SK-N-SH (cell line): ENCODE measurements at regions not wholly inside any gene's neighbourhood (a gene's known extent, or its start where the extent isn't known, plus 50 kb on each side); places are given as distances from the start of the nearest gene placed in this dataset.
A peak's percentile ranks its signal among the peaks of the same experiment; 100 is the strongest.

Source experiments
- CTCF ChIA-PET: fragments of 300-600, 350-600 bp; formaldehyde crosslinking; extraction: SDS; loops from one replicate; lab custom pipeline; 2021; lab: Yijun Ruan, JAX
- POLR2A ChIA-PET: fragments of 350-600 bp; sonication (Branson Sonifier 250); formaldehyde crosslinking; extraction: SDS; loops from one replicate; lab custom pipeline; 2020; ENCODE audit warnings: antibody characterized with exemption, inconsistent platforms; lab: Yijun Ruan, JAX
- DNase-seq: peaks from one replicate; pipeline ENCODE4 v3.0.0; 2012
- H2AFZ ChIP-seq: fragments of 200-600 bp; sonication (generic); 2 replicates; pipeline ENCODE4 v1.8.1; 2016; ENCODE audit warnings: antibody characterized with exemption, mild to moderate bottlenecking, low read depth
- H3F3A ChIP-seq: fragments of 200-600 bp; sonication (generic); replicated peaks from 2 replicates; pipeline ENCODE3; 2016; ENCODE audit warnings: antibody characterized with exemption, mild to moderate bottlenecking; ENCODE audit not compliant: insufficient read depth
- H3K27ac ChIP-seq, 2 experiments: fragments of 200-500 bp in 1 of 2; fragments of 200-600 bp in 1 of 2; sonication (Bioruptor generic) in 1 of 2; sonication (generic), shearing (Covaris generic) in 1 of 2; 2 replicates each; pipeline versions ENCODE4 v1.5.1 to v1.6.1; 2014 to 2016; ENCODE audit warnings: low read depth in 2 of 2, inconsistent platforms in 1 of 2, low read length in 1 of 2, mild to moderate bottlenecking in 1 of 2, mixed read lengths in 1 of 2
- H3K27me3 ChIP-seq: fragments of 200-600 bp; sonication (generic), shearing (Covaris generic); 2 replicates; pipeline ENCODE4 v1.6.1; 2016; ENCODE audit warnings: mixed run types; ENCODE audit not compliant: insufficient read depth
- H3K36me3 ChIP-seq, 2 experiments: fragments of 200-500 bp in 1 of 2; fragments of 200-600 bp in 1 of 2; sonication (Bioruptor generic) in 1 of 2; sonication (generic) in 1 of 2; replicated peaks in 1 of 2; 2 replicates each; pipeline versions ENCODE3 to v1.5.1; 2014 to 2016; ENCODE audit warnings: low read length in 1 of 2, mild to moderate bottlenecking in 1 of 2; ENCODE audit not compliant: insufficient read depth in 2 of 2, control insufficient read depth in 1 of 2
- H3K4me1 ChIP-seq, 2 experiments: fragments of 200-500 bp in 1 of 2; fragments of 200-600 bp in 1 of 2; sonication (Bioruptor generic) in 1 of 2; sonication (generic), shearing (Covaris generic) in 1 of 2; 2 replicates each; pipeline versions ENCODE4 v1.5.1 to v1.6.1; 2014 to 2016; ENCODE audit warnings: low read depth in 1 of 2, low read length in 1 of 2, mixed run types in 1 of 2; ENCODE audit not compliant: insufficient read depth in 2 of 2, control insufficient read depth in 1 of 2
- H3K4me2 ChIP-seq: fragments of 200-600 bp; sonication (generic), shearing (Covaris generic); 2 replicates; pipeline ENCODE4 v1.6.1; 2017; ENCODE audit warnings: mixed run types
- H3K4me3 ChIP-seq, 2 experiments: fragments of 200-500 bp in 1 of 2; fragments of 200-600 bp in 1 of 2; sonication (Bioruptor generic) in 1 of 2; sonication (generic), shearing (Covaris generic) in 1 of 2; 2 replicates each; pipeline versions ENCODE4 v1.5.1 to v1.8.1; 2014 to 2016; ENCODE audit warnings: low read depth in 2 of 2, inconsistent platforms in 1 of 2, low read length in 1 of 2, mild to moderate bottlenecking in 1 of 2, mixed read lengths in 1 of 2, moderate library complexity in 1 of 2
- H3K79me2 ChIP-seq: fragments of 200-600 bp; sonication (generic); 2 replicates; pipeline ENCODE4 v1.8.1; 2017; ENCODE audit warnings: mild to moderate bottlenecking; ENCODE audit not compliant: insufficient read depth
- H3K9ac ChIP-seq: fragments of 200-600 bp; sonication (generic); 2 replicates; pipeline ENCODE4 v1.6.1; 2017; ENCODE audit warnings: mixed run types
- H3K9me2 ChIP-seq: fragments of 200-600 bp; sonication (generic); 2 replicates; pipeline ENCODE4 v1.6.1; 2017; ENCODE audit warnings: mixed run types
- H3K9me3 ChIP-seq: fragments of 200-600 bp; sonication (generic); 2 replicates; pipeline ENCODE4 v1.6.1; 2017; ENCODE audit warnings: mixed run types, mild to moderate bottlenecking, moderate library complexity
- H4K20me1 ChIP-seq: fragments of 200-600 bp; sonication (generic); 2 replicates; pipeline ENCODE4 v1.6.1; 2017; ENCODE audit warnings: mild to moderate bottlenecking, mixed run types; ENCODE audit not compliant: insufficient read depth
- ELF1 ChIP-seq: IDR thresholded peaks from 2 replicates; pipeline ENCODE4 v1.4.0; 2012
- FOXJ3 ChIP-seq: sonication (generic); formaldehyde crosslinking; IDR thresholded peaks from 2 replicates; pipeline ENCODE4 v1.5.1; 2020; ENCODE audit warnings: mild to moderate bottlenecking, missing genetic modification reagents
- GATA2 ChIP-seq: sonication (generic); formaldehyde crosslinking; IDR thresholded peaks from 2 replicates; pipeline ENCODE4 v1.5.0; 2020; ENCODE audit warnings: mild to moderate bottlenecking, missing genetic modification reagents
- MXI1 ChIP-seq: IDR thresholded peaks from 2 replicates; pipeline ENCODE4 v1.6.1; 2012; ENCODE audit warnings: mild to moderate bottlenecking, low read depth, low read length, improper control_type of control experiment
- NFIC ChIP-seq: IDR thresholded peaks from 2 replicates; pipeline ENCODE4 v1.4.0; 2012; ENCODE audit warnings: borderline replicate concordance
- NRF1 ChIP-seq: IDR thresholded peaks from 2 replicates; pipeline ENCODE4 v1.6.1; 2012; ENCODE audit warnings: low read depth, mild to moderate bottlenecking, low read length
- RCOR1 ChIP-seq: fragments of 150-350 bp; IDR thresholded peaks from 2 replicates; pipeline ENCODE4 v1.6.1; 2017; ENCODE audit warnings: antibody characterized with exemption, low read length
- SIN3A ChIP-seq: IDR thresholded peaks from 2 replicates; pipeline ENCODE4 v1.6.1; 2012; ENCODE audit warnings: low read depth, mild to moderate bottlenecking, low read length, moderate library complexity, borderline replicate concordance
- SMC3 ChIP-seq: IDR thresholded peaks from 2 replicates; pipeline ENCODE4 v1.6.1; 2012; ENCODE audit warnings: low read depth, low read length, improper control_type of control experiment
- TCF12 ChIP-seq: IDR thresholded peaks from 2 replicates; pipeline ENCODE4 v1.4.0; 2012
- TEAD4 ChIP-seq: IDR thresholded peaks from 2 replicates; pipeline ENCODE4 v1.4.0; 2012; ENCODE audit warnings: mild to moderate bottlenecking, borderline replicate concordance; ENCODE audit not compliant: insufficient read depth
- YY1 ChIP-seq: IDR thresholded peaks from 2 replicates; pipeline ENCODE4 v1.4.0; 2012; ENCODE audit warnings: low read depth, mild to moderate bottlenecking
- WGBS: methylation state at CpG from one replicate; pipeline ENCODE4 v1.1.6; 2017; ENCODE audit warnings: low lambda C conversion rate; 5-methylcytosine and 5-hydroxymethylcytosine counted together
- TF ChIP-seq, protein P1 (sequence below): IDR thresholded peaks from 2 replicates; pipeline ENCODE4 v1.4.0; 2012; ENCODE audit warnings: low read depth, borderline replicate concordance
- TF ChIP-seq, protein P2 (sequence below): IDR thresholded peaks from 2 replicates; pipeline ENCODE4; 2012

DNA sequence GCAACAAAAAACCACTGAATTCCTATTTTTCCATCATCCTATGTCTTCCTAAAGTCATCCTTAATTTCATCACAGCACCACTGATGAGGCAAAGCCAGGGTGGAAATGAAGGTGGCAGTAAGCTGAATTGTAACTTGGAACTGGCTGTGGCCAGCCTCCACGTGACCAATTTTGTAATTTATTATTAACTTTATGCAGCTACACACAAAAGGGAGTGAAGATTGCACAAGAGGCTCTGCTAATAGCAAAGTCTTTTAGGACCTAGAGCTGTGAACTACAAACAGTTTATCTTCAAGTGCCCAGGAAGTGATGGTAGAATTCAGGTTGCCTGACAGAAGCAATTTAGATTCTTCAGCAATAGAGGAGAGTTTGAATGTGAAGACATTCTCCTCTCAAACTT lies 176.4 kb downstream of the CCDC71L start:
- Histone ChIP-seq H3K27ac (peak overlapping the region; percentile 75 to 79), H3K36me3 (no peaks in the 10 kb centered on the region), H2AFZ (no peak overlapping the region), H3K9me2 (no peaks in the 10 kb centered on the region), H4K20me1 (no peaks in the 10 kb centered on the region), H3K27me3 (no peaks in the 10 kb centered on the region), H3K79me2 (no peaks in the 10 kb centered on the region), H3K4me1 (peaks cover 4 to 28% of the 10 kb centered on the region in 2 experiments), H3K4me2 (peak overlapping the region; percentile 10; the same call in 1 of the 2 replicates), H3F3A (peaks cover 27% of the 10 kb centered on the region), H3K9me3 (no peaks in the 10 kb centered on the region), H3K4me3 (no peak overlapping the region), H3K9ac (no peak overlapping the region)
- POLR2A ChIA-PET, result no interaction called here
- CTCF ChIA-PET, result interaction anchor here (2.0 kb wide), 1 partner anchor 22 kb away, joined by 8 read pairs; no protein-coding TSS in a partner anchor
- DNase-seq, result no peak
- no peak for TF ChIP-seq SIN3A
- TF ChIP-seq NFIC, result no peak
- TF ChIP-seq SMC3, result no peak
- no peak for TF ChIP-seq NRF1
- no peak for TF ChIP-seq TEAD4
- TF ChIP-seq, protein P1, sequence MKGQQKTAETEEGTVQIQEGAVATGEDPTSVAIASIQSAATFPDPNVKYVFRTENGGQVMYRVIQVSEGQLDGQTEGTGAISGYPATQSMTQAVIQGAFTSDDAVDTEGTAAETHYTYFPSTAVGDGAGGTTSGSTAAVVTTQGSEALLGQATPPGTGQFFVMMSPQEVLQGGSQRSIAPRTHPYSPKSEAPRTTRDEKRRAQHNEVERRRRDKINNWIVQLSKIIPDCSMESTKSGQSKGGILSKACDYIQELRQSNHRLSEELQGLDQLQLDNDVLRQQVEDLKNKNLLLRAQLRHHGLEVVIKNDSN, result peak; percentile 59; the same call in 1 of the 2 replicates
- TF ChIP-seq, protein P2, sequence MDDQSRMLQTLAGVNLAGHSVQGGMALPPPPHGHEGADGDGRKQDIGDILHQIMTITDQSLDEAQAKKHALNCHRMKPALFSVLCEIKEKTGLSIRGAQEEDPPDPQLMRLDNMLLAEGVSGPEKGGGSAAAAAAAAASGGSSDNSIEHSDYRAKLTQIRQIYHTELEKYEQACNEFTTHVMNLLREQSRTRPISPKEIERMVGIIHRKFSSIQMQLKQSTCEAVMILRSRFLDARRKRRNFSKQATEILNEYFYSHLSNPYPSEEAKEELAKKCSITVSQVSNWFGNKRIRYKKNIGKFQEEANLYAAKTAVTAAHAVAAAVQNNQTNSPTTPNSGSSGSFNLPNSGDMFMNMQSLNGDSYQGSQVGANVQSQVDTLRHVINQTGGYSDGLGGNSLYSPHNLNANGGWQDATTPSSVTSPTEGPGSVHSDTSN, result no peak
- WGBS, result 43% methylated on average over 1 of the region's 1 CpG

DNA sequence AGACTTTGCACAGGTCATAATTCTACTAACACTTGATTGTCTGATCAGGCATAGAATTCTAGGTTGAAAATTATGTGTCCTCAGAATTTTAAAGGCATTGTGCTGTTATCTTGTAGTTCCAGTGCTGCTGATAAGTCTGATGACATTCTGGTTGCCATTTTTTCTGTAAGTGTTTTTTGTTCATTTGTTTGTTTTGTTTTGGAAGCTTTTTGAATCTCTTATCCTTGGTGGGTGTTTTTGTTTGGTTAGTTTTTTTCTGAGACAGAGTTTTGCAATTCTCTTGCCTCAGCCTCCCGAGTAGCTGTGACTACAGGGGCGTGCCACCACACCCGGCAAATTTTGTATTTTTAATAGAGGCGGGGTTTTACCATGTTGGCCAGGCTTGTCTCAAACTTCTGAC lies 178.9 kb downstream of the CCDC71L start:
- H3K27me3 ChIP-seq, result no peaks in the 10 kb centered on the region
- WGBS, result 97% methylated on average over 4 of the region's 4 CpGs
- peaks cover 28% of the 10 kb centered on the region for H3F3A ChIP-seq
- H4K20me1 ChIP-seq, result no peaks in the 10 kb centered on the region
- no peak overlapping the region for H2AFZ ChIP-seq
- no peaks in the 10 kb centered on the region for H3K79me2 ChIP-seq
- ChIA-PET POLR2A (no interaction called here), CTCF (interaction anchor here (1.1 to 1.4 kb wide), 4 partner anchors 15 to 668 kb away, joined by 3 to 4 read pairs (median 4); no protein-coding TSS in a partner anchor)
- TF ChIP-seq MXI1, result no peak
- TF ChIP-seq RCOR1, result no peak
- TF ChIP-seq YY1, result no peak
- no peak for TF ChIP-seq FOXJ3 (CRISPR knock-in tag)
- TF ChIP-seq ELF1, result no peak
- TF ChIP-seq, protein P2, result no peak
- TF ChIP-seq SIN3A, result no peak
- TF ChIP-seq TCF12, result no peak
- no peak for TF ChIP-seq GATA2
- H3K9ac ChIP-seq, result no peak overlapping the region
- H3K27ac ChIP-seq, result no peak overlapping the region
- no peak for DNase-seq
- H3K9me3 ChIP-seq, result no peaks in the 10 kb centered on the region
- H3K4me3 ChIP-seq, result no peak overlapping the region
- no peak overlapping the region for H3K4me2 ChIP-seq
- no peaks in the 10 kb centered on the region for H3K9me2 ChIP-seq
- peaks cover 4 to 23% of the 10 kb centered on the region in 2 experiments for H3K4me1 ChIP-seq
- H3K36me3 ChIP-seq, result no peaks in the 10 kb centered on the region
